Cardiac muscle cell (in vitro differentiated cells and primary cell): ENCODE measurements at regions not wholly inside any gene's neighbourhood (a gene's known extent, or its start where the extent isn't known, plus 50 kb on each side); places are given as distances from the start of the nearest gene placed in this dataset.
A peak's percentile ranks its signal among the peaks of the same experiment; 100 is the strongest.

Experiments
- DNase-seq, 2 donors: peaks; one replicate each; pipeline versions ENCODE4 v3.0.0 to v3.0.0-alpha.2; 2010 to 2017; ENCODE audit warnings: low read depth in 1 of 2, low spot score in 1 of 2
- H3K27ac ChIP-seq: fragments of 200-600 bp; sonication (generic); 2 replicates; pipeline ENCODE4 v1.5.1; 2016
- H3K27me3 ChIP-seq: fragments of 200-600 bp; sonication (generic); 2 replicates; pipeline ENCODE4 v1.6.0; 2016; ENCODE audit warnings: control low read depth
- H3K36me3 ChIP-seq: fragments of 200-600 bp; sonication (generic); 2 replicates; pipeline ENCODE4 v1.5.1; 2016; ENCODE audit warnings: control low read depth
- H3K4me1 ChIP-seq: fragments of 200-600 bp; sonication (generic); 2 replicates; pipeline ENCODE4 v1.8.1; 2017; ENCODE audit warnings: low read depth, mild to moderate bottlenecking, mixed run types
- H3K4me3 ChIP-seq: fragments of 200-600 bp; sonication (generic); 2 replicates; pipeline ENCODE4 v1.5.1; 2016; ENCODE audit warnings: mild to moderate bottlenecking
- H3K9me3 ChIP-seq: fragments of 200-600 bp; sonication (generic); 2 replicates; pipeline ENCODE4 v1.5.1; 2017; ENCODE audit warnings: low read depth, mild to moderate bottlenecking, control low read depth
- CTCF ChIP-seq: IDR thresholded peaks from 2 replicates; pipeline ENCODE4 v1.5.1; 2012; ENCODE audit warnings: low read depth, mild to moderate bottlenecking, low read length

GRCh38 chr2:41895334-41895664, 152.5 kb upstream of the PKDCC start:
- Histone ChIP-seq H3K4me3 (no peak overlapping the region), H3K27ac (no peak overlapping the region), H3K9me3 (no peaks in the 10 kb centered on the region), H3K4me1 (peaks cover 26% of the 10 kb centered on the region), H3K36me3 (no peaks in the 10 kb centered on the region), H3K27me3 (no peaks in the 10 kb centered on the region)
- TF ChIP-seq CTCF, result no peak
- no peak for DNase-seq

- H3K9me3 ChIP-seq, result no peaks in the 10 kb centered on the region
- no peak for DNase-seq
Measured at GRCh38 chr2:41896186-41896846, 151.5 kb upstream of the PKDCC start.

GRCh38 chr2:41899189-41899588, 148.6 kb upstream of the PKDCC start:
- no peak overlapping the region for H3K4me3 ChIP-seq
- no peaks in the 10 kb centered on the region for H3K27me3 ChIP-seq
- no peak for TF ChIP-seq CTCF
- no peak overlapping the region for H3K27ac ChIP-seq
- H3K9me3 ChIP-seq, result no peaks in the 10 kb centered on the region
- H3K36me3 ChIP-seq, result no peaks in the 10 kb centered on the region
- peak in 1 of 2 donors; percentile 63 for DNase-seq
- H3K4me1 ChIP-seq, result peaks cover 45% of the 10 kb centered on the region

More at GRCh38 chr2:41896186-41896846, 151.5 kb upstream of the PKDCC start:
- Histone ChIP-seq H3K27me3 (no peaks in the 10 kb centered on the region), H3K4me1 (peaks cover 26% of the 10 kb centered on the region), H3K4me3 (no peak overlapping the region), H3K36me3 (no peaks in the 10 kb centered on the region), H3K27ac (peak overlapping the region; percentile 25)
- no peak for TF ChIP-seq CTCF

GRCh38 chr2:41900101-41900577, 147.7 kb upstream of the PKDCC start:
- H3K9me3 ChIP-seq, result no peaks in the 10 kb centered on the region
- H3K27ac ChIP-seq, result no peak overlapping the region
- no peak for TF ChIP-seq CTCF
- no peaks in the 10 kb centered on the region for H3K36me3 ChIP-seq
- peaks cover 45% of the 10 kb centered on the region for H3K4me1 ChIP-seq
- H3K27me3 ChIP-seq, result no peaks in the 10 kb centered on the region
- DNase-seq, result no peak
- H3K4me3 ChIP-seq, result no peak overlapping the region

- TF ChIP-seq CTCF, result no peak
- no peak overlapping the region for H3K4me3 ChIP-seq
- peaks cover 30% of the 10 kb centered on the region for H3K4me1 ChIP-seq
- H3K9me3 ChIP-seq, result no peaks in the 10 kb centered on the region
- H3K27ac ChIP-seq, result no peak overlapping the region
- H3K27me3 ChIP-seq, result no peaks in the 10 kb centered on the region
- no peaks in the 10 kb centered on the region for H3K36me3 ChIP-seq
- no peak for DNase-seq
Measured at GRCh38 chr2:41902897-41903296, 144.9 kb upstream of the PKDCC start.
